RWPE1 (cell line): ENCODE measurements at regions not wholly inside any gene's neighbourhood (a gene's known extent, or its start where the extent isn't known, plus 50 kb on each side); places are given as distances from the start of the nearest gene placed in this dataset.

Experiments used
- CTCF ChIA-PET: fragments of 350-600 bp; sonication (Branson Sonifier 250); formaldehyde crosslinking; extraction: SDS; loops from one replicate; lab custom pipeline; 2021; lab: Yijun Ruan, JAX
- POLR2A ChIA-PET: fragments of 400-600 bp; formaldehyde crosslinking; extraction: SDS; loops from one replicate; lab custom pipeline; 2020; ENCODE audit warnings: antibody characterized with exemption; ENCODE audit not compliant: low non-redundant PET; lab: Yijun Ruan, JAX
- DNase-seq: peaks from one replicate; pipeline ENCODE4 v3.0.0; 2012; ENCODE audit warnings: low spot score
- H3K27ac ChIP-seq: fragments of 450-650 bp; 2 replicates; pipeline ENCODE4 v1.5.1; 2017
- TF ChIP-seq, protein P1 (sequence below): fragments of 450-650 bp; conservative IDR thresholded peaks from 2 replicates; pipeline ENCODE4 v1.5.1; 2017; ENCODE audit warnings: low read depth, mild to moderate bottlenecking

DNA sequence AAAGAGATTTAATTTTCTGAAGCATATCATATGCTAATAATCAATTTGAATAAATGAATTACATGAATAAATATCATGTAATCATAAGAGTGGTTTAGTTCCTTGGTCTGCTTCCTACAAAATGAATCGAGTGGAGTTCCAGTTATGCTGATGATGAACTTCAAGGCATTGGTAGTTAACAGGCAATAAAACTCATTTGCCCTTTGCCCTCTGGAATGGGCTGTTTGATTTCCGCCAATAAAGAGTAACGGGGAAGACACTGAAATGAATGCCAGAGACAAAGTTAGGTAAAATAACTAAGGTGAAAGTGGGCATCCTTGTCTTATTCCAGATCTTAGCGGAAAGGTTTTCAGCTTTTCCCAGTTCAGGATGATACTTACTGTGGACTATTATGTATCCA, 90.1 kb downstream of the C3orf38 start:
- no peak overlapping the region for H3K27ac ChIP-seq
- DNase-seq: no peak
- ChIA-PET POLR2A (no interaction called here), CTCF (no interaction called here)
- TF ChIP-seq, protein P1, sequence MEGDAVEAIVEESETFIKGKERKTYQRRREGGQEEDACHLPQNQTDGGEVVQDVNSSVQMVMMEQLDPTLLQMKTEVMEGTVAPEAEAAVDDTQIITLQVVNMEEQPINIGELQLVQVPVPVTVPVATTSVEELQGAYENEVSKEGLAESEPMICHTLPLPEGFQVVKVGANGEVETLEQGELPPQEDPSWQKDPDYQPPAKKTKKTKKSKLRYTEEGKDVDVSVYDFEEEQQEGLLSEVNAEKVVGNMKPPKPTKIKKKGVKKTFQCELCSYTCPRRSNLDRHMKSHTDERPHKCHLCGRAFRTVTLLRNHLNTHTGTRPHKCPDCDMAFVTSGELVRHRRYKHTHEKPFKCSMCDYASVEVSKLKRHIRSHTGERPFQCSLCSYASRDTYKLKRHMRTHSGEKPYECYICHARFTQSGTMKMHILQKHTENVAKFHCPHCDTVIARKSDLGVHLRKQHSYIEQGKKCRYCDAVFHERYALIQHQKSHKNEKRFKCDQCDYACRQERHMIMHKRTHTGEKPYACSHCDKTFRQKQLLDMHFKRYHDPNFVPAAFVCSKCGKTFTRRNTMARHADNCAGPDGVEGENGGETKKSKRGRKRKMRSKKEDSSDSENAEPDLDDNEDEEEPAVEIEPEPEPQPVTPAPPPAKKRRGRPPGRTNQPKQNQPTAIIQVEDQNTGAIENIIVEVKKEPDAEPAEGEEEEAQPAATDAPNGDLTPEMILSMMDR: no peak

DNA sequence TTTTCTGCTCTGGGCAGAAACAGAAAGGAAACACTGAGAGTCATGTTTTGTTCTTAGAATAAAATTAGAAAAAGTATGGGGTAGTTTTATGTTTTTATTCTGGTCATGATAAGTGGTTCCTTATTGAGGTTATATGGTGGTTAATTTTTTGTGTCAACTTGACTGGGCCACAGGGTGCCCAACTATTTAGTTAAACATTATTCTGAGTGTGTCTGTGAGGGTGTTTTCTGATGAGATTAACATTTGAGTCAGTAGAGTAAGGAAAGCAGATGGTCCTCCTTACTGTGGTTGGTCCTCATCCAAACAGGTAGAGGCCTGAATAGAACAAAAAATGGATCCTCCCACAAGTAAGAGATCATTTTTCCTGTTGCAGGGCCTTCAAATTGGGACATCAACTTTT, 98.9 kb downstream of the C3orf38 start:
- H3K27ac ChIP-seq: no peak overlapping the region
- CTCF ChIA-PET: interaction anchor here (0.5 kb wide), 1 partner anchor 704 kb away, joined by 5 read pairs; no protein-coding TSS in a partner anchor
- POLR2A ChIA-PET: no interaction called here
- TF ChIP-seq, protein P1: no peak
- no peak for DNase-seq

DNA sequence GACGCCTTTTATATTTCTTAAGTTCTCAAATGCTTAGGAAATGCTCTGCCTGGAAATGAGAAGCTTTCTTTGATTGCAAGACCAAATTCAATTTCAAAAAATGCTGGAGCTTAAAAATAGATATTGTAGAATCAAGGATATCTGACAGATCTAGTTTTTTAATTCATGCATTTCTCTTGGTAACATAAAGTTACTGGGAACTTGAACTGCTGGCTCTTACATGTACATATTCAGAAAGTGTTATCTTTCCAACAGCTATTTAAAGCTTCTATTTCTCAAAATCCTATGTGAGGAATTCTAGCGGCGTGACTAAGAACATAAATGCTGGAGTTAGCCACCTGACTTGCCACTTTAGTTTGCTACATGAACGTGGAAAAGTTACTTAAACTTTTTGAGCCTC, 109.3 kb downstream of the C3orf38 start:
- no peak overlapping the region for H3K27ac ChIP-seq
- CTCF ChIA-PET: interaction anchor here (0.6 kb wide), 1 partner anchor 223 kb away, joined by 4 read pairs; no protein-coding TSS in a partner anchor
- DNase-seq: no peak
- POLR2A ChIA-PET: no interaction called here
- TF ChIP-seq, protein P1: no peak

DNA sequence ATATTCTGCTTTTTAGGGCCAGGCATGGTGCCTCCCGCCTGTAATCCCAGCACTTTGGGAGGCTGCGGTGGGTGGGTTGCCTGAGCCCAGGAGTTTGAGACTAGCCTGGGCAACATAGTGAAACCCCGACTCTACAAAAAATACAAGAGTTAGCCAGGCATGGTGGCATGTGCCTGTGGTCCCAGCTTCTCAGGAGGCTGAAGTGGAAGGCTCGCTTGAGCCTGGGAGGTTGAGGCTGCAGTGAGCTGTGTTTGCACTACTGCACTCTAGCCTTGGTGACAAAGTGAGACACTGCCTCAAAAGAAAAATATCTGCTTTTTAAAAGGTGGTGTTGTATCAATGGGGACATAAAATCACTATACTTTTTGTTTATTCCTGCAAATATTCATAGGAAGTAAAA, 112.8 kb downstream of the C3orf38 start:
- no peak for DNase-seq
- CTCF ChIA-PET: interaction anchor here (0.7 kb wide), 1 partner anchor 44 kb away, joined by 3 read pairs; no protein-coding TSS in a partner anchor
- POLR2A ChIA-PET: no interaction called here
- H3K27ac ChIP-seq: no peak overlapping the region
- TF ChIP-seq, protein P1: no peak

DNA sequence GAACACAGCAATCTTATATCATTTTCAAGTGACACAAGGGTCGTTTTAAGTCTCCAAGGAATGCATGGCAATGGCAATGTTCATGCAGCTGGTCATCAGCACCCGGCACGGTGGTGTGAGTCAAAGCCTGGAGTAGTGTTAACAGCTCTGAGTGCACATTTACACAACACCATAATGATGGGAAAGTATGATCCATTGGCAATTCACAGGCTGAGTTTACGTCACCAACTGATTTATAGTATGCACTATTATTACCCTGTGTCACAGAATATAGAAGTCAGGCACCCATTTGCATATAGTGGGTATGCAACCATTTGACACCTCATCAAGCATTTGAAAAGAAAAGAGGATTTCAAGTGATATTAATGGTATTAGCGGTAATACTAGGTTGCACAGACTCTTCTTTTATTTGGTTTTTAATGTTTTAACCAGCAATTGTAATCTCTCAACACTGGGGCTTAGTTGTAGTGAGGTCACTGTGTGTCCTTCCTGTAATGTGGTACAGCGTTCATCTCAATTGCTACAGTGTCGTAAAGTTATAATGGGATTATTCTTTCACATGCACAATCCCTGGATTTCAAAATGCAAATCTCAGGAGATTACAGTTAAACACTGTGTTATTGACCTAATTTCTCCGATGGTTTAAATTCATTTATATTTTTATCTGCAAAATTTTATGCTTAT, 113.8 kb downstream of the C3orf38 start:
- ChIA-PET CTCF (no interaction called here), POLR2A (no interaction called here)
- H3K27ac ChIP-seq: no peak overlapping the region
- no peak for DNase-seq
- TF ChIP-seq, protein P1: no peak

DNA sequence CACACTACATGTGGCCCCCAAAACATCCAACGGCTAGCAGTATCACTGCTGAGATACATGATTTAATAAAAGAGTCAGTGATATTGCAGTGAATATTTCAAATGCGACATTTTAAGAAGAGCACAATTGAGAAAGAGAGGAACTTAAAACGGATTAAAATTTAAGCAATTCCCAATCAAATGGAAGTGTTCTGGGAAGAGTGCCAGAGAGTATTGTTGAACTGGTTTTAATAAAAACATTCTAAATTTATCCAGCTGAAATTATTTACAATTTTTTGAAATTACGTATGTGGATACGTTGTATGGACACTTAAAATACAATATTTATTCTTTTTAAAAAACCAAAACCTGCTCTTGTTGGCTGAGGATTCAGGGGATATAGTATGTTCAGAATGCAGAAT, 117.7 kb downstream of the C3orf38 start:
- POLR2A ChIA-PET: no interaction called here
- CTCF ChIA-PET: no interaction called here
- TF ChIP-seq, protein P1: no peak
- no peak overlapping the region for H3K27ac ChIP-seq
- no peak for DNase-seq
